A673 (cell line): ENCODE measurements at regions not wholly inside any gene's neighbourhood (a gene's known extent, or its start where the extent isn't known, plus 50 kb on each side); places are given as distances from the start of the nearest gene placed in this dataset.

Experiments
- BruUV-seq: library from RNA; stranded (reverse); fragments of 400-500 nt; replicated peaks from 2 replicates; lab custom pipeline; 2021; lab: Mats Ljungman, UMichigan
- CTCF ChIA-PET: fragments of 300-600 bp; sonication (Branson Sonifier 250); formaldehyde crosslinking; loops from one replicate; lab custom pipeline; 2022; ENCODE audit warnings: antibody characterized with exemption; lab: Charles Lee
- POLR2A ChIA-PET: fragments of 300-600 bp; sonication (Branson Sonifier 250); formaldehyde crosslinking; loops from one replicate; lab custom pipeline; 2022; ENCODE audit warnings: antibody characterized with exemption; ENCODE audit not compliant: low non-redundant PET; lab: Charles Lee
- DNase-seq: peaks from one replicate; pipeline ENCODE4 v3.0.0-alpha.2; 2015; ENCODE audit warnings: low spot score
- H3K27ac ChIP-seq: fragments of 200-600 bp; sonication (generic); 2 replicates; pipeline ENCODE4 v1.5.1; 2016; ENCODE audit warnings: mixed run types, low read depth, mild to moderate bottlenecking, mixed read lengths, antibody characterized with exemption, low read length; ENCODE audit not compliant: poor library complexity, severe bottlenecking
- H3K27me3 ChIP-seq: fragments of 200-600 bp; sonication (generic); replicated peaks from 2 replicates; pipeline ENCODE4 v1.6.1; 2017; ENCODE audit warnings: mixed run types, low read depth, mild to moderate bottlenecking, mixed read lengths, antibody characterized with exemption, low read length; ENCODE audit not compliant: insufficient read depth, poor library complexity
- H3K36me3 ChIP-seq: fragments of 200-600 bp; sonication (generic); 2 replicates; pipeline ENCODE4 v1.6.1; 2016; ENCODE audit warnings: mixed run types, mild to moderate bottlenecking, mixed read lengths, antibody characterized with exemption, low read length; ENCODE audit not compliant: insufficient read depth, poor library complexity, severe bottlenecking
- H3K4me1 ChIP-seq: fragments of 200-600 bp; sonication (generic); 2 replicates; pipeline ENCODE4 v1.6.1; 2017; ENCODE audit warnings: mixed run types, mild to moderate bottlenecking, mixed read lengths, antibody characterized with exemption, low read length; ENCODE audit not compliant: insufficient read depth, poor library complexity, severe bottlenecking
- H3K4me3 ChIP-seq: fragments of 200-600 bp; sonication (generic); 2 replicates; pipeline ENCODE4 v1.5.1; 2016; ENCODE audit warnings: low read depth, mixed run types, mild to moderate bottlenecking, mixed read lengths, low read length; ENCODE audit not compliant: poor library complexity, severe bottlenecking
- H3K9me3 ChIP-seq: fragments of 200-600 bp; sonication (generic); 2 replicates; pipeline ENCODE4 v1.6.1; 2016; ENCODE audit warnings: mixed run types, low read depth, mild to moderate bottlenecking, mixed read lengths, antibody characterized with exemption, low read length; ENCODE audit not compliant: poor library complexity, severe bottlenecking
- EZH2 ChIP-seq: fragments of 200-600 bp; sonication (generic); IDR thresholded peaks from 2 replicates; pipeline ENCODE4 v1.6.1; 2017; ENCODE audit warnings: borderline replicate concordance, low read depth, mild to moderate bottlenecking, mixed read lengths, antibody characterized with exemption, low read length; ENCODE audit not compliant: poor library complexity, severe bottlenecking
- intact Hi-C: fragments of 100-400 bp; cut with micrococcal nuclease; formaldehyde crosslinking; loops from one replicate; pipeline ENCODE4 v1.10.0; 2022; ENCODE audit not compliant: unreplicated experiment
- TF ChIP-seq, protein P1 (sequence below): fragments of 300-800, 200-600 bp; sonication (generic); conservative IDR thresholded peaks from 2 replicates; pipeline ENCODE4 v1.5.1; 2017; ENCODE audit warnings: low read depth, mild to moderate bottlenecking, antibody characterized with exemption, low read length, moderate library complexity, mixed read lengths

DNA sequence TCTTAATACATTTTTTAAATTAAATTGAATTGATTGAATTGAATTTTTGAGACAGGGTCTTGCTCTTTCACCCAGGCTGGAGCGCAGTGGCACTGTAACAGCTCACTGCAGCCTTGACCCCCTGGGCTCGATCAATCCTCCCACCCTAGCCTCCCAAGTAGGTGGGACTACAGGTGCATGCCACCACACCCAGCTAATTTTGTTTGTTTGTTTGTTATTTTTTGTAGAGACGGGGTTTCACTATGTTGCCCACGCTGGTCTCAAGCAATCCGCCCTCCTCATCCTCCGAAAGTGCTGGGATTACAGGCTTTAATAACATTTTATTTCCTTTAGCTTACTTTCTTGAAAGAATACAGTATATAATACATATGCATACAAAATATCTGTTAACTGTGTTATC lies 226.9 kb downstream of the BUD13 start:
- H3K4me1 ChIP-seq = no peaks in the 10 kb centered on the region
- intact Hi-C loops = no loop called here
- POLR2A ChIA-PET = no interaction called here

GRCh38 chr11:116544721-116545120 lies 228.1 kb downstream of the BUD13 start:
- DNase-seq = no peak
- POLR2A ChIA-PET = no interaction called here
- intact Hi-C loops = no loop called here

More for the DNA sequence above, 226.9 kb downstream of the BUD13 start:
- H3K27me3 ChIP-seq = peaks cover 75% of the 10 kb centered on the region
- no peaks in the 10 kb centered on the region for H3K36me3 ChIP-seq
- no peak for DNase-seq
- H3K9me3 ChIP-seq = no peaks in the 10 kb centered on the region
- TF ChIP-seq EZH2 = no peak
- TF ChIP-seq, protein P1, sequence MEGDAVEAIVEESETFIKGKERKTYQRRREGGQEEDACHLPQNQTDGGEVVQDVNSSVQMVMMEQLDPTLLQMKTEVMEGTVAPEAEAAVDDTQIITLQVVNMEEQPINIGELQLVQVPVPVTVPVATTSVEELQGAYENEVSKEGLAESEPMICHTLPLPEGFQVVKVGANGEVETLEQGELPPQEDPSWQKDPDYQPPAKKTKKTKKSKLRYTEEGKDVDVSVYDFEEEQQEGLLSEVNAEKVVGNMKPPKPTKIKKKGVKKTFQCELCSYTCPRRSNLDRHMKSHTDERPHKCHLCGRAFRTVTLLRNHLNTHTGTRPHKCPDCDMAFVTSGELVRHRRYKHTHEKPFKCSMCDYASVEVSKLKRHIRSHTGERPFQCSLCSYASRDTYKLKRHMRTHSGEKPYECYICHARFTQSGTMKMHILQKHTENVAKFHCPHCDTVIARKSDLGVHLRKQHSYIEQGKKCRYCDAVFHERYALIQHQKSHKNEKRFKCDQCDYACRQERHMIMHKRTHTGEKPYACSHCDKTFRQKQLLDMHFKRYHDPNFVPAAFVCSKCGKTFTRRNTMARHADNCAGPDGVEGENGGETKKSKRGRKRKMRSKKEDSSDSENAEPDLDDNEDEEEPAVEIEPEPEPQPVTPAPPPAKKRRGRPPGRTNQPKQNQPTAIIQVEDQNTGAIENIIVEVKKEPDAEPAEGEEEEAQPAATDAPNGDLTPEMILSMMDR = no peak
- no peak overlapping the region for H3K27ac ChIP-seq
- H3K4me3 ChIP-seq = no peak overlapping the region
- CTCF ChIA-PET = no interaction called here
- no TSS peak for BruUV-seq

DNA sequence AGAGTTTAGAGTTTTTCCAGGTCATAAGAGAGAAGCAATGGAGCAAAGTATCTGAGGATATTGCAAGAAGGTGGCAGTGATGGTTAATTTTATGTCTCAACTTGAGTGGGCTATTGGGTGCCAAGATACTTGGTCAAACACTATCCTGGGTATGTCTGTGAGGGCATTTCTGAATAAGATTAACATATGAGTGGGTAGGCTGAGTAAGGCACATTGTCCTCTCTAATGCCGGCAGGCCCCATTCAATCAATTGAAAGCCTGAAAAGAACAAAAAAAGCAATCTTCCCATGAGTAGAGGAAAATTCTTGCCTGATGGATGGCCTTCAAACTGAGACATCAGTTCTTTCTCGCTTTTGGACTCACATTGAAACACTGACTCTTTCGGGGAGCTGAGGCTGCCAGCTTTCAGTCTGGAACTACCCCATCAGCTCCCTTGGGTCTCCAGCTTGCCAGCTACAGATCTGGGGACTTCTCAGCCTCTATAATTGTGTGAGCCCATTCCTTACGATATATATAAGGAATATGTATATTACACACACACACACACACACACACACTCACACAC lies 228.8 kb downstream of the BUD13 start:
- H3K4me1 ChIP-seq = no peaks in the 10 kb centered on the region
- peaks cover 92% of the 10 kb centered on the region for H3K27me3 ChIP-seq
- POLR2A ChIA-PET = no interaction called here
- H3K27ac ChIP-seq = no peak overlapping the region
- H3K36me3 ChIP-seq = no peaks in the 10 kb centered on the region
- CTCF ChIA-PET = no interaction called here
- BruUV-seq = no TSS peak
- no peak overlapping the region for H3K4me3 ChIP-seq
- intact Hi-C loops = no loop called here
- TF ChIP-seq, protein P1 = no peak
- no peak for TF ChIP-seq EZH2
- DNase-seq = no peak
- H3K9me3 ChIP-seq = no peaks in the 10 kb centered on the region

More at GRCh38 chr11:116544721-116545120, 228.1 kb downstream of the BUD13 start:
- H3K27ac ChIP-seq = no peak overlapping the region
- no peaks in the 10 kb centered on the region for H3K36me3 ChIP-seq
- peaks cover 85% of the 10 kb centered on the region for H3K27me3 ChIP-seq
- BruUV-seq = no TSS peak
- no peaks in the 10 kb centered on the region for H3K9me3 ChIP-seq
- TF ChIP-seq, protein P1 = no peak
- no peak for TF ChIP-seq EZH2
- CTCF ChIA-PET = no interaction called here
- no peaks in the 10 kb centered on the region for H3K4me1 ChIP-seq
- H3K4me3 ChIP-seq = no peak overlapping the region
